Astrocyte of the spinal cord (primary cell): ENCODE measurements at regions not wholly inside any gene's neighbourhood (a gene's known extent, or its start where the extent isn't known, plus 50 kb on each side); places are given as distances from the start of the nearest gene placed in this dataset.

Source experiments
- DNase-seq: peaks from one replicate; pipeline ENCODE4 v3.0.0; 2011; ENCODE audit warnings: low read depth, low spot score
- H3K4me3 ChIP-seq: 2 replicates; pipeline ENCODE4 v1.5.1; 2011; ENCODE audit warnings: low read depth, mild to moderate bottlenecking, low read length, moderate library complexity
- CTCF ChIP-seq: IDR thresholded peaks from 2 replicates; pipeline ENCODE4 v1.5.1; 2012; ENCODE audit warnings: low read depth, mild to moderate bottlenecking, low read length, inconsistent platforms
- in situ Hi-C: cut with HindIII; loops from 2 replicates; pipeline ENCODE4 v1.10.0; 2017; ENCODE audit warnings: low sequenced_read_pairs

GRCh38 chr14:97524589-97525319 is 727.6 kb downstream of the VRK1 start:
- no peak overlapping the region for H3K4me3 ChIP-seq
- DNase-seq, result no peak
- no peak for TF ChIP-seq CTCF
- in situ Hi-C loops, result no loop called here

- no peak overlapping the region for H3K4me3 ChIP-seq
- TF ChIP-seq CTCF, result no peak
- DNase-seq, result no peak
- in situ Hi-C loops, result no loop called here
Observed at GRCh38 chr14:97527993-97528392, 730.8 kb downstream of the VRK1 start.

DNA sequence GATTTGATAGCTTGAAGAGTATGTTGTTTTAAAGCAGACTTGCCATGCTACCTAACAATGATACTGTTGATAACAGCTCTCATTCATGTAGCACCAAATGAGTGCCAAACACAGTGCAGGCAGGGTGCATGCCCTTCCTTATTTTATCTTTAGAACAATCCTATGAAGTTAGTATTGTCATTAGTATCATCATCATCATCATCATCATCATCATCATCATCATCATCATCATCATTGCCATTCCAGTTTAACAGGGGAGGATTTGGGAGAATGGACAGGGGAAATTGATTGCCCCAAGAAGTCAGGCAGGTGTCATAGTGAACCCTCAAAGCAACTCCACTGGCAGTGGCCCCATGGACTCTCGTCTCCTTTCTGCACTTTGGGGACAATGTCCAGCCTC is 734.9 kb downstream of the VRK1 start:
- no peak for TF ChIP-seq CTCF
- no peak for DNase-seq
- in situ Hi-C loops, result no loop called here
- H3K4me3 ChIP-seq, result no peak overlapping the region

DNA sequence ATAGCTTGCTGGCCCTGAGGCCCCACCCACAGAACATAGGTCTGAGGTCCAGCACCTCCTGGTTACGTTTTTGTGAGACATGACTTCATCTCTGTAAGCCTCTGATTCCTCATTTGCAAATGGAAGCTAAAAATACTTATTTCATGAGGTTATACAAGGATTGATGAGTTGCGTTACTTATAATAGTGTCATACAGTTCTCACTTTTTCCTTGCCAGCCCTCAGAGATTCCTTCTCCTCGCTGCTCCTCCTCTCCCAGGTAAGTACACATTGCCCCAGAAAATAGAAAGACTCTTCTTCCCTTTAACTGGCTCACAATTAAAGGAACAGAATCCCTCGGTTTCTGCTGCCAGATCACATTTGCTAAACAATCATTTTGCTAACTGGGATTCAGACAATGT is 739.2 kb downstream of the VRK1 start:
- DNase-seq, result no peak
- in situ Hi-C loops, result no loop called here
- TF ChIP-seq CTCF, result no peak
- no peak overlapping the region for H3K4me3 ChIP-seq

DNA sequence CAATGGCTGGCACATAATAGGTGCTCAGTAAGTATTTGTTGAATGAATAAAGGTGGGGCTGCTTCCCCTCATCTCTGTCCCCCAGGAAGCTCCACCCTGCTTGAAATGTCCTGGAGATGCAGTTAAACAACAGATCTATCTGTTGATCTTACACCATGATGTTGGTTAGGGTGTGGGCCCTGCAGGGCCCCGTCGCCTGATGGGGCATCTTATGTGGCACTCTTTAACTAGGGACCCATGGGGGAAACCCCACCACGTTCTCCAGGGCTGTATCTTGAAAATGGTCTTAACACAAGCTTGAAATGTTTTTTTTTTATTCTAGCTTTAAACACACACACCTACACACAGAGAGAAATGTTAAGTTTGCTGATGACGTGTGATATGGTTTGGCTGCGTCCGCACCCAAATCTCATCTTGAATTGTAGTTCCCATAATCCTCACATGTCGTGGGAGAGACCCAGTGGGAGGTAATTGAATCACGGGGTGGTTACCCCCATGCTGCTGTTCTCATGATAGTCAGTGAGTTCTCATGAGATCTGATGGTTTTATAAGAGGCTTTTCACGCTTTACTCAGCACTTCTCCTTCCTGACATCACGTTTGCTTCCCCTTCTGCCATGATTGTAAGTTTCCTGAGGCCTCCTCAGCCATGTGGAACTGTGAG is 741.7 kb downstream of the VRK1 start:
- no peak for TF ChIP-seq CTCF
- H3K4me3 ChIP-seq, result no peak overlapping the region
- in situ Hi-C loops, result no loop called here
- DNase-seq, result no peak

DNA sequence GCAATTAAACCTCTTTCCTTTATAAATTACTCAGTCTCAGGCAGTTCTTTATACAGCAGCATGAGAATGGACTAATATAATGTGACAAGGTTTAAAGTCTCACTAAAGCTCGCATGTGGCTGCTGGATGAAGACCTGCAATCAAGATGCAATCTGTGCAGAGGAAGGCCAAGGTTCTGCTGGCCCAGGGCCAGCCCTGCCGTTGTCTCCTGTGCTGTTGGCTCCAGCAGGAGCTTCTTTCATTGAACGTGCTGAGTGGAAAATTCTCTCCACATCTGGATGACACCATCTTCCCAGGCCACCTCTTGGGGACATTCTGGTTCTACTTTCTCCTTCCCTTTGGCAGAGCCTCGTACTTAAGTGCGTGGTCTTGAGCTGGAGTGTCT is 742.2 kb downstream of the VRK1 start:
- in situ Hi-C loops, result no loop called here
- TF ChIP-seq CTCF, result no peak
- no peak overlapping the region for H3K4me3 ChIP-seq
- no peak for DNase-seq
